Naive thymus-derived CD4-positive, alpha-beta T cell (primary cell): ENCODE measurements at regions not wholly inside any gene's neighbourhood (a gene's known extent, or its start where the extent isn't known, plus 50 kb on each side); places are given as distances from the start of the nearest gene placed in this dataset.
"Not testable (repeated sequence)": the region's sequence is repeated elsewhere in the genome, so short reads cannot be mapped to it uniquely, and the experiment has no call there.

Experiments used
- ATAC-seq: fragments of 150-1000 bp; cut with Tn5 transposase; 2 replicates; pipeline ENCODE4 v1.10.0; 2021; ENCODE audit warnings: mild to moderate bottlenecking, moderate library complexity
- CTCF ChIA-PET: fragments of 350-600 bp; sonication (Branson Sonifier 250); formaldehyde crosslinking; loops from one replicate; lab custom pipeline; 2021; ENCODE audit warnings: antibody characterized with exemption; lab: Charles Lee
- POLR2A ChIA-PET: fragments of 350-600 bp; sonication (Branson Sonifier 250); formaldehyde crosslinking; loops from one replicate; lab custom pipeline; 2021; ENCODE audit warnings: antibody characterized with exemption, inconsistent platforms; lab: Charles Lee
- DNase-seq, 9 donors: peaks; one replicate each; pipeline versions ENCODE4 v3.0.0 to v3.0.0-alpha.2; 2020 to 2022; ENCODE audit warnings: mixed read lengths in 1 of 9
- H3K27ac ChIP-seq: one replicate; pipeline ENCODE4 v1.7.0; 2013; ENCODE audit warnings: mild to moderate bottlenecking, low read depth, low read length, moderate library complexity
- H3K27me3 ChIP-seq, 2 donors: one replicate each; pipeline ENCODE4 v1.7.0; 2013; ENCODE audit warnings: low read length in 2 of 2, mild to moderate bottlenecking in 2 of 2, moderate library complexity in 2 of 2; ENCODE audit not compliant: control insufficient read depth in 2 of 2, insufficient read depth in 2 of 2
- H3K36me3 ChIP-seq, 3 experiments: 1 replicate in 2 of 3; 2 replicates in 1 of 3; pipeline ENCODE4 v1.7.0; 2013; ENCODE audit warnings: low read length in 3 of 3, mild to moderate bottlenecking in 3 of 3, moderate library complexity in 1 of 3; ENCODE audit not compliant: insufficient read depth in 3 of 3, control insufficient read depth in 2 of 3
- H3K4me1 ChIP-seq, 2 donors: one replicate each; pipeline ENCODE4 v1.7.0; 2013; ENCODE audit warnings: low read length in 2 of 2, mild to moderate bottlenecking in 2 of 2, moderate library complexity in 1 of 2; ENCODE audit not compliant: control insufficient read depth in 2 of 2, insufficient read depth in 2 of 2
- H3K4me3 ChIP-seq: 2 replicates; pipeline ENCODE4 v1.7.0; 2013; ENCODE audit warnings: mild to moderate bottlenecking, low read length
- H3K9me3 ChIP-seq, 3 experiments: 1 replicate in 2 of 3; 2 replicates in 1 of 3; pipeline ENCODE4 v1.7.0; 2013; ENCODE audit warnings: low read length in 3 of 3; ENCODE audit not compliant: control insufficient read depth in 2 of 3
- H3K27ac Mint-ChIP-seq, 9 donors: one replicate each; pipeline ENCODE4 v1.8.0; 2020 to 2022; ENCODE audit warnings: mixed read lengths in 9 of 9, mild to moderate bottlenecking in 8 of 9, moderate library complexity in 5 of 9, inconsistent platforms in 2 of 9
- H3K27me3 Mint-ChIP-seq, 5 donors: one replicate each; pipeline ENCODE4 v1.8.0; 2021 to 2022; ENCODE audit warnings: mixed read lengths in 5 of 5, mild to moderate bottlenecking in 1 of 5
- H3K36me3 Mint-ChIP-seq, 5 donors: one replicate each; pipeline ENCODE4 v1.8.0; 2020 to 2022; ENCODE audit warnings: mixed read lengths in 5 of 5, mild to moderate bottlenecking in 3 of 5, inconsistent platforms in 1 of 5
- H3K4me1 Mint-ChIP-seq, 7 donors: one replicate each; pipeline ENCODE4 v1.8.0; 2020 to 2022; ENCODE audit warnings: mixed read lengths in 7 of 7, mild to moderate bottlenecking in 3 of 7, inconsistent platforms in 1 of 7
- H3K4me3 Mint-ChIP-seq, 10 donors: one replicate each; pipeline ENCODE4 v1.8.0; 2020 to 2022; ENCODE audit warnings: mild to moderate bottlenecking in 10 of 10, mixed read lengths in 10 of 10, moderate library complexity in 6 of 10, inconsistent platforms in 2 of 10
- H3K9me3 Mint-ChIP-seq, 11 donors: one replicate each; pipeline ENCODE4 v1.8.0; 2020 to 2022; ENCODE audit warnings: mixed read lengths in 11 of 11, mild to moderate bottlenecking in 4 of 11, inconsistent platforms in 1 of 11, moderate library complexity in 1 of 11
- intact Hi-C, 2 donors: fragments of 100-400 bp; cut with micrococcal nuclease; formaldehyde crosslinking; loops; one replicate each; pipeline ENCODE4 v1.15.1; 2023

DNA sequence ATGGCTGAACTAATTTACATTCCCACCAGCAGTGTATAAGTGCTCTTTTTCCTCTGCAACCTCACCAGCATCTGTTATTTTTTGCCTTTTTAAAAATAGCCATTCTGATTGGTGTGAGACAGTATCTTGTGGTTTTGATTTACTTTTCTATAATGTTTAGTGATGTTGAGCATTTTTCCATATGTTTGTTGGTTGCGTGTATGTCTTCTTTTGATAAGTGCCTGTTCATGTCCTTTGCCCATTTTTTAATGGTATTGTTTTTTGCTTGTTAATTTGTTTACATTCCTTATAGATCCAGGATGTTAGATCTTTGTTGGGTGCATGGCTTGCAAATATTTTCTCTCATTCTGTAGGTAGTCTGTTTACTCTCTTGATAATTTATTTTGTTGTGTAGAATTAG is 169.9 kb downstream of the PRL start:
- DNase-seq (no peak), ATAC-seq (no peak)
- H3K4me3 Mint-ChIP-seq: no peak overlapping the region
- no peak overlapping the region for H3K27ac Mint-ChIP-seq
- peaks cover 0 to 3% (median 0%) of the 10 kb centered on the region in 5 donors for H3K27me3 Mint-ChIP-seq
- Histone ChIP-seq H3K4me3 (no peak overlapping the region), H3K27me3 (no peaks in the 10 kb centered on the region), H3K4me1 (no peaks in the 10 kb centered on the region), H3K36me3 (no peaks in the 10 kb centered on the region), H3K27ac (no peak overlapping the region), H3K9me3 (no peaks in the 10 kb centered on the region)
- peaks cover 0 to 1% (median 0%) of the 10 kb centered on the region in 7 donors for H3K4me1 Mint-ChIP-seq
- H3K9me3 Mint-ChIP-seq: peaks cover 0 to 23% (median 6%) of the 10 kb centered on the region in 11 donors
- H3K36me3 Mint-ChIP-seq: no peaks in the 10 kb centered on the region
- intact Hi-C loops: no loop called here
- ChIA-PET POLR2A (no interaction called here), CTCF (no interaction called here)

DNA sequence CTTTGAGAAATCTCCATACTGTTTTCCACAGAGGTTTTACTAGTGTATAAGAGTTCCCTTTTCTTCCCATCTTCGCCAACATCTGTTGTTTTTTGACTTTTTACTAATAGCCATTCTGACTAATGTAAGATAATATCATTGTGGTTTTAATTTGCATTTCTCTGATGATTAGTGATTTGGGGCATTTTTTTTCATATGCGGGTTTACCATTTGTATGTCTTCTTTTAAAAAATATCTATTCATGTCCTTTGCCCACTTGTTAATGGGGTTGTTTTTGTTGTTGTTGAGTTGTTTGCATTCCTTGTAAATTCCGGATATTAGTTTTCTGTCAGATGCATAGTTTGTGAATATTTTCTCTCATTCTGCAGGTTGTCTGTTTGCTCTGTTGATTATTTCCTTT is 167.1 kb downstream of the PRL start:
- no peaks in the 10 kb centered on the region for H3K36me3 Mint-ChIP-seq
- intact Hi-C loops: no loop called here
- H3K9me3 Mint-ChIP-seq: peaks cover 0 to 23% (median 11%) of the 10 kb centered on the region in 11 donors
- H3K4me1 Mint-ChIP-seq: peaks cover 0 to 1% (median 0%) of the 10 kb centered on the region in 7 donors
- CTCF ChIA-PET: no interaction called here
- H3K9me3 ChIP-seq: no peaks in the 10 kb centered on the region
- no peak overlapping the region for H3K27ac ChIP-seq
- no peaks in the 10 kb centered on the region for H3K36me3 ChIP-seq
- H3K4me1 ChIP-seq: no peaks in the 10 kb centered on the region
- no peak overlapping the region for H3K4me3 Mint-ChIP-seq
- no peak overlapping the region for H3K27ac Mint-ChIP-seq
- no peak for ATAC-seq
- POLR2A ChIA-PET: no interaction called here
- H3K27me3 Mint-ChIP-seq: peaks cover 0 to 6% (median 0%) of the 10 kb centered on the region in 5 donors
- no peak for DNase-seq
- H3K4me3 ChIP-seq: no peak overlapping the region
- H3K27me3 ChIP-seq: no peaks in the 10 kb centered on the region

DNA sequence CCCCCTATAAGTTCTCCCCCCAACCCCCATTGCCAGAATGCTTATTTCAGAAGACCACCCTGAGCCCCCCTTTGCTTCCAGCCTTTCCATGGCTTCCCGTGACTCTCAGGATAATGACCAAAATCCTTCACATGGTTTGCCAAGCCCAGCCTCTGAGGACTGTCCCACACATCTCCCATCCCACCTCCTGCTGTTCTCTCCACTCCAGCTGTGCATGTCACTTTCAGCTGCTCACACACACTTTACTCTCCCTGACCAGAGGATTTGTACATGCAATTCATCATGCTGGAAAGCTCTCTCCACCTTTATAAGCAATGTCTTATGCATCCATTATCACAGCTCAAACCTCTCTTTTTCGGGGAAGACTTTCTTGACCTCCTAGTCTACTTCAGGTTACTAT is 164.2 kb downstream of the PRL start:
- CTCF ChIA-PET: no interaction called here

DNA sequence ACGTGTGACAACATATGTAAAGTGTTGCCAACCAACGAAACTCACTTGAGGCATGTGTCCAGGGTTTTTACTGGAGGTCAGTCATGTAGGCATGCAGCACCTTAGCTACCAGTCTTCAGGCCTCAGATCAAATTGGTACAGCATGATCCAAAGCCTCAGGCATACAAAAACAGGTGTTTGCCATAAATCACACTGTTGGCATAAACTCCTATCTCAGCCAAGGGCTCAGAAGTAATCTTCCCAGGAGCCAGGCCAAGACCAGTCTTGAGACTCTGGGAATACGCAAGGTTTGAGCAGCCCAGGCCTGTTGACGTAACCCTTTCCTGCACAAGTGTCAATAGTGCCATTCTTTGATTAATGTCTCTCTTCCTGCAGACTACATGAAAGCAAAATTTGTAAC is 163.5 kb downstream of the PRL start:
- H3K4me3 ChIP-seq: no peak overlapping the region
- peaks cover 0 to 4% (median 0%) of the 10 kb centered on the region in 7 donors for H3K4me1 Mint-ChIP-seq
- no peak for ATAC-seq
- ChIA-PET CTCF (no interaction called here), POLR2A (no interaction called here)
- H3K4me1 ChIP-seq: no peaks in the 10 kb centered on the region
- H3K36me3 ChIP-seq: no peaks in the 10 kb centered on the region
- no peak for DNase-seq
- peaks cover 0 to 6% (median 0%) of the 10 kb centered on the region in 5 donors for H3K27me3 Mint-ChIP-seq
- no peak overlapping the region for H3K4me3 Mint-ChIP-seq
- H3K27me3 ChIP-seq: no peaks in the 10 kb centered on the region
- no peak overlapping the region for H3K27ac Mint-ChIP-seq
- H3K27ac ChIP-seq: no peak overlapping the region
- no peaks in the 10 kb centered on the region for H3K9me3 ChIP-seq
- intact Hi-C loops: no loop called here
- H3K9me3 Mint-ChIP-seq: peaks cover 0 to 17% (median 4%) of the 10 kb centered on the region in 11 donors
- H3K36me3 Mint-ChIP-seq: no peaks in the 10 kb centered on the region

More for the DNA sequence above, 164.2 kb downstream of the PRL start:
- H3K36me3 ChIP-seq: no peaks in the 10 kb centered on the region
- H3K27me3 ChIP-seq: no peaks in the 10 kb centered on the region
- H3K4me1 Mint-ChIP-seq: peaks cover 0 to 4% (median 0%) of the 10 kb centered on the region in 7 donors
- H3K9me3 Mint-ChIP-seq: peaks cover 0 to 17% (median 4%) of the 10 kb centered on the region in 11 donors
- DNase-seq (no peak), ATAC-seq (no peak)
- peaks cover 0 to 6% (median 0%) of the 10 kb centered on the region in 5 donors for H3K27me3 Mint-ChIP-seq
- H3K4me3 Mint-ChIP-seq: no peak overlapping the region
- intact Hi-C loops: no loop called here
- POLR2A ChIA-PET: no interaction called here
- peak overlapping the region in 1 of 9 donors; percentile 28 for H3K27ac Mint-ChIP-seq
- H3K4me1 ChIP-seq: no peaks in the 10 kb centered on the region
- no peak overlapping the region for H3K27ac ChIP-seq
- H3K9me3 ChIP-seq: no peaks in the 10 kb centered on the region
- H3K4me3 ChIP-seq: no peak overlapping the region
- no peaks in the 10 kb centered on the region for H3K36me3 Mint-ChIP-seq

DNA sequence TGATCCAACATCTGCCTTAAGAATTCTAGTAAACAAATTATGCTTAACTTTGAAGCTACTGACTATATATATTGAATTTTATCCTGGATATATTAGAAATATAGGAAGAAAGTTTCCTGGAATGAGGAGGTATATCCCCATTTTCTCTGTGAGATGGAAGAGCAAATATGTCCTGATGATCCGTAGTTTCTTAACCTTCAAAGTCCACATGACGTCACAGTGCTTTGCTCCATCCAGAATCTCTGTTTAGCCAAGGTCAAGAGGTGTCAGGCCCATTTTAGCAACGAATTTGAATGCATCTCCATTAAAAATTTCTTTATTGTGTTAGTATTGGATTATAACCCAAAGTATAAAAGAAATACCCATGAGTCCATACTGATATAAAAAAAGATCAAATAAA is 162.5 kb downstream of the PRL start:
- intact Hi-C loops: no loop called here
- DNase-seq: no peak
- H3K4me3 Mint-ChIP-seq: no peak overlapping the region

DNA sequence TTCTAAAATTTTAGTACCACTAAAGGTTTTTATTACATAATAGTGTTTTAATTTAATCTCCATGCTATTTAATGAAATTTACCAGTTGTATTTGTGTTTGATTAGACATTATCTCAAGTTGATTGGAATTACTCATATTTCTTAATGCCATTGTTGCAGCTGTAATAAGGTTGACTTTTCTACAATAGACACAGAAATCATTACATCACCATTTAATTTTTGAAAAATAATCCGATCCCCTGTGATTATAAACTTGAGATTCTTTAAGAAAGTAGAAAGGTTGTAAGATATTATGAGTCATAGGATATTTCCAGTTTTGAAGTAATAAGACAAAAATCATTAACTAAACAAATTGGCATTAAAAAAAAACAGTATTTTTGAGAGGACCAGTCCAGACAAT is 161.4 kb downstream of the PRL start:
- H3K9me3 ChIP-seq: no peaks in the 10 kb centered on the region
- H3K9me3 Mint-ChIP-seq: peaks cover 0 to 17% (median 4%) of the 10 kb centered on the region in 11 donors
- H3K27ac ChIP-seq: no peak overlapping the region
- H3K4me3 ChIP-seq: no peak overlapping the region
- DNase-seq (no peak), ATAC-seq (no peak)
- H3K36me3 ChIP-seq: no peaks in the 10 kb centered on the region
- H3K4me1 Mint-ChIP-seq: peaks cover 0 to 4% (median 0%) of the 10 kb centered on the region in 7 donors
- no peaks in the 10 kb centered on the region for H3K4me1 ChIP-seq
- peaks cover 0 to 6% (median 0%) of the 10 kb centered on the region in 5 donors for H3K27me3 Mint-ChIP-seq
- H3K27ac Mint-ChIP-seq: no peak overlapping the region
- CTCF ChIA-PET: no interaction called here
- H3K27me3 ChIP-seq: no peaks in the 10 kb centered on the region
- POLR2A ChIA-PET: no interaction called here
- intact Hi-C loops: no loop called here
- no peak overlapping the region for H3K4me3 Mint-ChIP-seq
- H3K36me3 Mint-ChIP-seq: no peaks in the 10 kb centered on the region

More for the DNA sequence above, 162.5 kb downstream of the PRL start:
- no peak overlapping the region for H3K27ac ChIP-seq
- H3K9me3 ChIP-seq: no peaks in the 10 kb centered on the region
- no peaks in the 10 kb centered on the region for H3K27me3 ChIP-seq
- Mint-ChIP-seq H3K27ac (no peak overlapping the region), H3K27me3 (peaks cover 0 to 6% (median 0%) of the 10 kb centered on the region in 5 donors), H3K9me3 (peaks cover 0 to 17% (median 4%) of the 10 kb centered on the region in 11 donors), H3K36me3 (no peaks in the 10 kb centered on the region), H3K4me1 (peaks cover 0 to 4% (median 0%) of the 10 kb centered on the region in 7 donors)
- H3K36me3 ChIP-seq: no peaks in the 10 kb centered on the region
- POLR2A ChIA-PET: no interaction called here
- H3K4me3 ChIP-seq: no peak overlapping the region
- ATAC-seq: no peak
- CTCF ChIA-PET: no interaction called here
- H3K4me1 ChIP-seq: no peaks in the 10 kb centered on the region

DNA sequence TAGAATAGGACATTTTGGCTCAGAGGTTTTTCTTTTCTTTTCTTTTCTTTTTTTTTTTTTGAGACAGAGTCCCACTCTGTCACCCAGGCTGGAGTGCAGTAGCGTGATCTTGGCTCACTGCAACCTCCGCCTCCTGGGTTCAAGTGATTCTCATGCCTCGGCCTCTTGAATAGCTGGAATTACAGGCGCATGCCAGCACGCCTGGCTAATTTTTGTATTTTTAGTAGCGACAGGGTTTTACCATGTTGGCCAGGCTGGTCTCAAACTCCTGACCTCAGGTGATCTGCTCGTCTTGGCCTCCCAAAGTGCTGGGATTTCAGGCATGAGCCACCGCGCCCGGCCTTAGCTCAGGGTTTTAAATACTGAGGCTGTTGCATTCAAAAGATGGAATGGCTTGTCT is 156.1 kb downstream of the PRL start:
- DNase-seq, H3K36me3 Mint-ChIP-seq, intact Hi-C loops, H3K27me3 ChIP-seq, H3K36me3 ChIP-seq, H3K27ac Mint-ChIP-seq, H3K4me1 ChIP-seq, ATAC-seq, H3K9me3 Mint-ChIP-seq, POLR2A ChIA-PET, H3K4me3 Mint-ChIP-seq, H3K4me3 ChIP-seq, H3K27ac ChIP-seq, H3K9me3 ChIP-seq: not testable (repeated sequence)
- CTCF ChIA-PET: interaction anchor here (0.7 kb wide), 1 partner anchor 77 kb away, joined by 3 read pairs; no protein-coding TSS in a partner anchor
- H3K27me3 Mint-ChIP-seq: peaks cover 6 to 18% (median 12%) of the 10 kb centered on the region in 5 donors
- peaks cover 0 to 23% (median 0%) of the 10 kb centered on the region in 7 donors for H3K4me1 Mint-ChIP-seq
